GM12864 (cell line): ENCODE measurements at regions not wholly inside any gene's neighbourhood (a gene's known extent, or its start where the extent isn't known, plus 50 kb on each side); places are given as distances from the start of the nearest gene placed in this dataset.

Experiments used
- DNase-seq: peaks from one replicate; pipeline ENCODE4 v3.0.0-alpha.2; 2011; ENCODE audit warnings: low read depth
- H3K4me3 ChIP-seq: 2 replicates; pipeline ENCODE4 v1.5.1; 2011; ENCODE audit warnings: mild to moderate bottlenecking, low read depth, low read length, control low read depth
- TF ChIP-seq, protein P1 (sequence below): IDR thresholded peaks from 2 replicates; pipeline ENCODE4 v1.5.1; 2011; ENCODE audit warnings: low read depth, mild to moderate bottlenecking, moderate library complexity, low read length, control low read depth, inconsistent platforms; ENCODE audit errors: missing control alignments

DNA sequence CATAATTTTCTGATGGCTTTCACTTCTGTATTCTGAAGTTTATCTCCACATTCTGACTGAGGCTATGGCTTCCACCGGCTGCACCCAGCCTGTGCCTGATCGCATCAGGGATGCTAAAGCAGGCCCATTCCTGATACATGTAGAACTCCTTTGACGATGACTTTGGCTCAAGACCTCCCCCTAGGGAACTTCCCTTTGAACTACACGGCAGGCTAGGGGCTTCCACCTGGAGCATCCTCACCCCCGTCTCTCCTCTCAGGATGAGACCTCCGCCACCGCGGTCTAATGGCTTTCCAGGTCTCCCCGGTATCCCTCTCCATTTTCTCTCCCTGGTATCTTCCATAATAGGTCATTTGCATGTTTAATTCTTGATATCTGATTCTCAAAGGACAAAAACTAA is 214.9 kb upstream of the CHST9 start:
- no peak for DNase-seq
- TF ChIP-seq, protein P1, sequence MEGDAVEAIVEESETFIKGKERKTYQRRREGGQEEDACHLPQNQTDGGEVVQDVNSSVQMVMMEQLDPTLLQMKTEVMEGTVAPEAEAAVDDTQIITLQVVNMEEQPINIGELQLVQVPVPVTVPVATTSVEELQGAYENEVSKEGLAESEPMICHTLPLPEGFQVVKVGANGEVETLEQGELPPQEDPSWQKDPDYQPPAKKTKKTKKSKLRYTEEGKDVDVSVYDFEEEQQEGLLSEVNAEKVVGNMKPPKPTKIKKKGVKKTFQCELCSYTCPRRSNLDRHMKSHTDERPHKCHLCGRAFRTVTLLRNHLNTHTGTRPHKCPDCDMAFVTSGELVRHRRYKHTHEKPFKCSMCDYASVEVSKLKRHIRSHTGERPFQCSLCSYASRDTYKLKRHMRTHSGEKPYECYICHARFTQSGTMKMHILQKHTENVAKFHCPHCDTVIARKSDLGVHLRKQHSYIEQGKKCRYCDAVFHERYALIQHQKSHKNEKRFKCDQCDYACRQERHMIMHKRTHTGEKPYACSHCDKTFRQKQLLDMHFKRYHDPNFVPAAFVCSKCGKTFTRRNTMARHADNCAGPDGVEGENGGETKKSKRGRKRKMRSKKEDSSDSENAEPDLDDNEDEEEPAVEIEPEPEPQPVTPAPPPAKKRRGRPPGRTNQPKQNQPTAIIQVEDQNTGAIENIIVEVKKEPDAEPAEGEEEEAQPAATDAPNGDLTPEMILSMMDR, result peak; percentile 17
- no peak overlapping the region for H3K4me3 ChIP-seq

GRCh38 chr18:27395752-27396151 is 210.6 kb upstream of the CHST9 start:
- TF ChIP-seq, protein P1, result no peak
- H3K4me3 ChIP-seq, result no peak overlapping the region
- no peak for DNase-seq

GRCh38 chr18:27394687-27395086 is 209.6 kb upstream of the CHST9 start:
- no peak for DNase-seq
- no peak overlapping the region for H3K4me3 ChIP-seq
- TF ChIP-seq, protein P1, result no peak

- no peak for DNase-seq
- TF ChIP-seq, protein P1, result no peak
- no peak overlapping the region for H3K4me3 ChIP-seq
Observed at GRCh38 chr18:27382567-27383216, 197.6 kb upstream of the CHST9 start.

DNA sequence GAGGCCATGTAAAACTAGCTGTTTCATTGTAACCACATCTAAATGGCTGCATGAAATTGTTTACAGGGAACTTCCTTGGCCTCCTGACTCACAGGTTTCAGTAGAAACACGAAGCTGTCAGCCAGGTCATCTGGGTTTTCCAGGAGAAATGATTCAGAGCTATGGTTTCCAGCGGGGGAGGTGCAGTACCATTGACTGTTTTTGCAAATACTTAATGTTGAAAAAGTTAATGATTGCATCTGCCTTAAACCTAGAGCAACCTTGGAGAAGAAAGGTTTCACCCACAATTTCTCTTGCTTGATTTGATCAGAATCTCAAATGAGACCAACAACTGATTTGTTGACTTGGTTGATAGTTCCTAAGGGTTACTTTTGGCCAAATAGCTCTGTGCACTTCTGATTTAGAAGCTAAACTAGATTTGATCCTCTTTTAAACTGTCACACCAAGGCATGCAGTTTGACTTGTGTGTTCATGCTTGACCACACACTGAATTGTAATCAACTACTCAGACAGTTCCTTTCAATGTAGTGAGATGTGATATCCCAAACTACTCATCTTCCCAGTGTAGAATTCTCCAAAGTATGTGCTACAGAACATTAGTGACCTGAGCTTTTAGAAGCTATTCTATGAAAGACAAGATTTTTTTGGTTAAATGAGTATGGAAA is 193.5 kb upstream of the CHST9 start:
- DNase-seq, result no peak
- TF ChIP-seq, protein P1, result no peak

GRCh38 chr18:27377251-27377650 is 192.1 kb upstream of the CHST9 start:
- no peak for DNase-seq
- TF ChIP-seq, protein P1, result no peak
- H3K4me3 ChIP-seq, result no peak overlapping the region

More for the DNA sequence above, 193.5 kb upstream of the CHST9 start:
- H3K4me3 ChIP-seq, result no peak overlapping the region

GRCh38 chr18:27372386-27372785 is 187.3 kb upstream of the CHST9 start:
- H3K4me3 ChIP-seq, result no peak overlapping the region
- no peak for DNase-seq
- TF ChIP-seq, protein P1, result no peak
